B cell (primary cell): ENCODE measurements at regions not wholly inside any gene's neighbourhood (a gene's known extent, or its start where the extent isn't known, plus 50 kb on each side); places are given as distances from the start of the nearest gene placed in this dataset.

ENCODE experiments used
- ATAC-seq: fragments of 200-7000 bp; cut with Tn5 transposase; one replicate; pipeline ENCODE4 v1.10.0; 2021; ENCODE audit warnings: low read depth, mild to moderate bottlenecking, moderate number of reproducible peaks, moderate library complexity
- CTCF ChIA-PET: fragments of 350-600 bp; sonication (Branson Sonifier 250); formaldehyde crosslinking; loops from one replicate; lab custom pipeline; 2021; ENCODE audit warnings: antibody characterized with exemption, inconsistent platforms; lab: Charles Lee
- POLR2A ChIA-PET: fragments of 350-600 bp; sonication (Branson Sonifier 250); formaldehyde crosslinking; loops from one replicate; lab custom pipeline; 2021; ENCODE audit warnings: antibody characterized with exemption; lab: Charles Lee
- DNase-seq: peaks from one replicate; pipeline ENCODE4 v3.0.0; 2013
- H2AFZ ChIP-seq: 2 replicates; pipeline ENCODE4 v1.6.1; 2012; ENCODE audit warnings: mild to moderate bottlenecking, low read depth, low read length; ENCODE audit not compliant: insufficient read depth, poor library complexity, severe bottlenecking
- H3K27ac ChIP-seq, 2 donors: 1 replicate in 1 of 2; 2 replicates in 1 of 2; pipeline ENCODE4 v1.5.1; 2012 to 2013; ENCODE audit warnings: low read length in 2 of 2, mild to moderate bottlenecking in 2 of 2, moderate library complexity in 1 of 2
- H3K27me3 ChIP-seq, 4 experiments: fragments of 200-600 bp in 1 of 4; sonication (generic) in 1 of 4; replicated peaks in 1 of 4; 1 replicate in 2 of 4; 2 replicates in 2 of 4; pipeline versions ENCODE4 v1.6.1 to v1.7.0; 2013 to 2016; ENCODE audit warnings: low read length in 3 of 4, mild to moderate bottlenecking in 2 of 4, mixed read lengths in 1 of 4, moderate library complexity in 1 of 4; ENCODE audit not compliant: insufficient read depth in 4 of 4, control insufficient read depth in 3 of 4; ENCODE audit errors: control extremely low read depth in 1 of 4
- H3K36me3 ChIP-seq, 2 experiments: replicated peaks in 1 of 2; 1 replicate in 1 of 2; 2 replicates in 1 of 2; pipeline versions ENCODE4 v1.6.1 to v1.7.1; 2013; ENCODE audit warnings: low read length in 1 of 2; ENCODE audit not compliant: insufficient read depth in 2 of 2, control insufficient read depth in 1 of 2; ENCODE audit errors: control extremely low read depth in 1 of 2, extremely low read depth in 1 of 2
- H3K4me1 ChIP-seq, 2 donors: fragments of 200-600 bp in 1 of 2; sonication (generic) in 1 of 2; 1 replicate in 1 of 2; 2 replicates in 1 of 2; pipeline versions ENCODE4 v1.5.1 to v1.6.1; 2013 to 2017; ENCODE audit warnings: low read length in 2 of 2; ENCODE audit not compliant: control insufficient read depth in 2 of 2, insufficient read depth in 2 of 2
- H3K4me2 ChIP-seq: replicated peaks from 2 replicates; pipeline ENCODE3; 2012; ENCODE audit warnings: mild to moderate bottlenecking, low read depth, low read length; ENCODE audit not compliant: poor library complexity, severe bottlenecking
- H3K4me3 ChIP-seq, 5 experiments: fragments of 200-600 bp in 1 of 5; sonication (generic) in 1 of 5; 1 replicate in 3 of 5; 2 replicates in 2 of 5; pipeline versions ENCODE4 v1.5.1 to v1.7.0; 2011 to 2016; ENCODE audit warnings: low read length in 4 of 5, mild to moderate bottlenecking in 4 of 5, low read depth in 2 of 5, control low read depth in 1 of 5, moderate library complexity in 1 of 5; ENCODE audit not compliant: insufficient read depth in 1 of 5; ENCODE audit errors: control extremely low read depth in 1 of 5, extremely low read depth in 1 of 5
- H3K79me2 ChIP-seq: fragments of 200-600 bp; sonication (generic); one replicate; pipeline ENCODE4 v1.6.0; 2016; ENCODE audit warnings: low read length; ENCODE audit not compliant: control insufficient read depth, insufficient read depth
- H3K9ac ChIP-seq: fragments of 200-600 bp; sonication (generic); 2 replicates; pipeline ENCODE4 v1.6.1; 2017; ENCODE audit warnings: mild to moderate bottlenecking, low read length, moderate library complexity
- H3K9me3 ChIP-seq, 3 donors: one replicate each; pipeline versions ENCODE4 v1.6.1 to v1.7.1; 2013; ENCODE audit warnings: low read length in 2 of 3; ENCODE audit not compliant: control insufficient read depth in 2 of 3, insufficient read depth in 1 of 3; ENCODE audit errors: control extremely low read depth in 1 of 3
- H4K20me1 ChIP-seq: 2 replicates; pipeline ENCODE4 v1.6.0; 2012; ENCODE audit warnings: mild to moderate bottlenecking, low read length; ENCODE audit not compliant: insufficient read depth, control insufficient read depth, poor library complexity, severe bottlenecking
- H3K27ac Mint-ChIP-seq: one replicate; pipeline ENCODE4 v1.8.0; 2021; ENCODE audit warnings: mixed read lengths
- H3K27me3 Mint-ChIP-seq: one replicate; pipeline ENCODE4 v1.8.0; 2021; ENCODE audit warnings: mixed read lengths
- H3K4me1 Mint-ChIP-seq: one replicate; pipeline ENCODE4 v1.8.0; 2021; ENCODE audit warnings: mixed read lengths
- H3K4me3 Mint-ChIP-seq: one replicate; pipeline ENCODE4 v1.8.0; 2021; ENCODE audit warnings: mixed read lengths
- H3K9me3 Mint-ChIP-seq: one replicate; pipeline ENCODE4 v1.8.0; 2022; ENCODE audit warnings: mixed read lengths; ENCODE audit not compliant: insufficient read depth
- CTCF ChIP-seq: fragments of 200-600 bp; IDR thresholded peaks from one replicate; pipeline ENCODE4 v1.8.0; 2022; ENCODE audit warnings: antibody characterized with exemption, mild to moderate bottlenecking
- EZH2 ChIP-seq: IDR thresholded peaks from 2 replicates; pipeline ENCODE4 v1.6.1; 2012; ENCODE audit warnings: borderline replicate concordance, low read depth, mild to moderate bottlenecking, moderate library complexity, low read length; ENCODE audit not compliant: insufficient read depth, poor library complexity, severe bottlenecking
- WGBS: methylation state at CpG from one replicate; pipeline ENCODE4 v1.1.5; 2013; ENCODE audit warnings: missing lambda C conversion rate; ENCODE audit not compliant: insufficient coverage; 5-methylcytosine and 5-hydroxymethylcytosine counted together
- intact Hi-C: fragments of 100-400 bp; cut with micrococcal nuclease; formaldehyde crosslinking; loops from one replicate; pipeline ENCODE4 v1.10.0; 2022

GRCh38 chr1:90361026-90361425 is 356.1 kb downstream of the BARHL2 start:
- Histone ChIP-seq H3K9ac (no peak overlapping the region), H2AFZ (no peak overlapping the region), H3K36me3 (no peaks in the 10 kb centered on the region), H3K4me2 (no peak overlapping the region), H3K9me3 (no peaks in the 10 kb centered on the region), H4K20me1 (no peaks in the 10 kb centered on the region), H3K27ac (no peak overlapping the region), H3K27me3 (peaks cover 0 to 2% (median 0%) of the 10 kb centered on the region in 4 experiments), H3K4me1 (no peaks in the 10 kb centered on the region), H3K79me2 (no peaks in the 10 kb centered on the region), H3K4me3 (no peak overlapping the region)
- no peak for TF ChIP-seq EZH2
- no peak for TF ChIP-seq CTCF
- Mint-ChIP-seq H3K4me1 (no peaks in the 10 kb centered on the region), H3K27ac (no peak overlapping the region), H3K4me3 (no peak overlapping the region), H3K9me3 (peaks cover 4% of the 10 kb centered on the region), H3K27me3 (peaks cover 7% of the 10 kb centered on the region)
- no peak for DNase-seq
- ChIA-PET CTCF (no interaction called here), POLR2A (no interaction called here)
- intact Hi-C loops: no loop called here
- ATAC-seq: no peak
- WGBS: no CpG with 5 or more reads among the region's 1 CpG

DNA sequence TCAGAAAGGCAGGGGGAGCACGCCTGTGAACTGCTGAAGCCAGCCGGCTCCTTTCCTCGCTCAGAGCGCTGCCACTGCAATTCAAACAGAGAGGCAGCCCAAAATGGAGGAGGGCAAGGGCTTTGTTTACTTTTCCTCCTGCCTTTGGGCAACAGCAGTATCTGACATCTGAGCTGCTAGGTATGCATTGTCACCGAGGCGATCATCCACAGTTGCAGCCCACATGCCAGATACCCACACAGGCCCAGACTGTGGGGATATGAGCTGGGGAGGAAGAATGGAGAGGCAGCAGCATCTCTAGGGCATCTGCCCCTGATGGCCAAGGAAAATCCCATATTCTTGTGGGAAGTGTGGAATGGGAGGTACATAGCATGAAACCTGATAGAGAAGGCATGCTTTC is 357.1 kb downstream of the BARHL2 start:
- Histone ChIP-seq H3K9ac (no peak overlapping the region), H3K4me1 (no peaks in the 10 kb centered on the region), H3K36me3 (no peaks in the 10 kb centered on the region), H3K27ac (no peak overlapping the region), H4K20me1 (no peaks in the 10 kb centered on the region), H3K9me3 (no peaks in the 10 kb centered on the region), H3K4me2 (no peak overlapping the region), H2AFZ (no peak overlapping the region), H3K4me3 (no peak overlapping the region), H3K27me3 (peaks cover 0 to 2% (median 0%) of the 10 kb centered on the region in 4 experiments), H3K79me2 (no peaks in the 10 kb centered on the region)
- no peaks in the 10 kb centered on the region for H3K4me1 Mint-ChIP-seq
- ATAC-seq (no peak), DNase-seq (no peak)
- TF ChIP-seq CTCF (no peak), EZH2 (no peak)
- no peak overlapping the region for H3K27ac Mint-ChIP-seq
- intact Hi-C loops: no loop called here
- peaks cover 7% of the 10 kb centered on the region for H3K27me3 Mint-ChIP-seq
- CTCF ChIA-PET: no interaction called here
- peaks cover 2% of the 10 kb centered on the region for H3K9me3 Mint-ChIP-seq
- POLR2A ChIA-PET: no interaction called here
- WGBS: 91% methylated on average over 4 of the region's 6 CpGs
- no peak overlapping the region for H3K4me3 Mint-ChIP-seq
